Endothelial cell of umbilical vein (primary cell): ENCODE measurements at regions not wholly inside any gene's neighbourhood (a gene's known extent, or its start where the extent isn't known, plus 50 kb on each side); places are given as distances from the start of the nearest gene placed in this dataset.

ENCODE experiments used
- BruUV-seq: library from RNA; stranded (reverse); fragments of 400-500 nt; replicated peaks from 2 replicates; lab custom pipeline; 2021; lab: Mats Ljungman, UMichigan
- CTCF ChIA-PET: fragments of 300-600, 350-600 bp; sonication (Branson Sonifier 250); formaldehyde crosslinking; loops from one replicate; lab custom pipeline; 2021; ENCODE audit warnings: antibody characterized with exemption, inconsistent platforms; lab: Charles Lee
- POLR2A ChIA-PET: fragments of 300-600, 350-600 bp; sonication (Branson Sonifier 250); formaldehyde crosslinking; loops from one replicate; lab custom pipeline; 2021; ENCODE audit warnings: antibody characterized with exemption, inconsistent platforms; lab: Charles Lee
- DNase-seq: peaks from one replicate; pipeline ENCODE4 v3.0.0-alpha.2; 2011; ENCODE audit warnings: low read depth, low spot score
- FAIRE-seq: peaks from 2 replicates; lab custom pipeline; 2011; peaks lifted over from hg19 to GRCh38; lab: Jason Lieb, UNC
- H2AFZ ChIP-seq: 2 replicates; pipeline ENCODE4 v1.6.0; 2012; ENCODE audit warnings: low read depth, low read length, control low read depth, inconsistent platforms
- H3K27ac ChIP-seq: 2 replicates; pipeline ENCODE4 v1.5.1; 2011; ENCODE audit warnings: low read depth, mild to moderate bottlenecking, control low read depth, low read length, moderate library complexity; ENCODE audit not compliant: insufficient read depth
- H3K27me3 ChIP-seq, 2 experiments: 2 replicates each; pipeline versions ENCODE4 v1.6.0 to v1.6.1; 2011; ENCODE audit warnings: low read length in 2 of 2, mixed read lengths in 1 of 2; ENCODE audit not compliant: control insufficient read depth in 2 of 2, insufficient read depth in 2 of 2
- H3K36me3 ChIP-seq, 2 experiments: 2 replicates in 1 of 2; 3 replicates in 1 of 2; pipeline ENCODE4 v1.5.1; 2011; ENCODE audit warnings: low read length in 2 of 2, mild to moderate bottlenecking in 1 of 2, moderate library complexity in 1 of 2; ENCODE audit not compliant: control insufficient read depth in 2 of 2, insufficient read depth in 2 of 2; ENCODE audit errors: extremely low read depth in 1 of 2
- H3K4me1 ChIP-seq: 3 replicates; pipeline ENCODE4 v1.5.1; 2011; ENCODE audit warnings: mild to moderate bottlenecking, low read length; ENCODE audit not compliant: control insufficient read depth, insufficient read depth; ENCODE audit errors: extremely low read depth
- H3K4me2 ChIP-seq: 2 replicates; pipeline ENCODE4 v1.6.1; 2011; ENCODE audit warnings: low read length, control low read depth, mixed read lengths; ENCODE audit not compliant: insufficient read depth
- H3K4me3 ChIP-seq, 3 experiments: fragments of 200-600 bp in 1 of 3; sonication (generic), shearing (Covaris generic) in 1 of 3; replicated peaks in 1 of 3; 2 replicates each; pipeline ENCODE4 v1.5.1; 2011 to 2016; ENCODE audit warnings: control low read depth in 3 of 3, low read length in 3 of 3, mild to moderate bottlenecking in 2 of 3, inconsistent platforms in 1 of 3, low read depth in 1 of 3, moderate library complexity in 1 of 3; ENCODE audit not compliant: insufficient read depth in 1 of 3
- H3K79me2 ChIP-seq: 2 replicates; pipeline ENCODE4 v1.6.0; 2012; ENCODE audit warnings: low read length, inconsistent platforms; ENCODE audit not compliant: control insufficient read depth, insufficient read depth
- H3K9ac ChIP-seq: replicated peaks from 2 replicates; pipeline ENCODE3; 2011; ENCODE audit warnings: low read length, control low read depth; ENCODE audit not compliant: insufficient read depth; ENCODE audit errors: extremely low read depth
- H3K9me1 ChIP-seq: replicated peaks from 3 replicates; pipeline ENCODE4 v1.6.0; 2011; ENCODE audit warnings: mild to moderate bottlenecking, low read length; ENCODE audit not compliant: control insufficient read depth, insufficient read depth; ENCODE audit errors: extremely low read depth
- H3K9me3 ChIP-seq: replicated peaks from 2 replicates; pipeline ENCODE4 v1.5.1; 2012; ENCODE audit warnings: low read length, inconsistent platforms; ENCODE audit not compliant: control insufficient read depth, insufficient read depth
- H4K20me1 ChIP-seq: replicated peaks from 2 replicates; pipeline ENCODE3; 2011; ENCODE audit warnings: mild to moderate bottlenecking, low read length; ENCODE audit not compliant: control insufficient read depth, insufficient read depth; ENCODE audit errors: extremely low read depth
- CTCF ChIP-seq, 2 donors: IDR thresholded peaks; 1 replicate in 1 of 2; 2 replicates in 1 of 2; pipeline ENCODE4 v1.5.1; 2011; ENCODE audit warnings: low read length in 2 of 2, mild to moderate bottlenecking in 2 of 2, moderate library complexity in 2 of 2, control low read depth in 1 of 2, inconsistent platforms in 1 of 2, low read depth in 1 of 2; ENCODE audit not compliant: insufficient read depth in 1 of 2; ENCODE audit errors: extremely low read depth in 1 of 2
- EZH2 ChIP-seq: IDR thresholded peaks from 2 replicates; pipeline ENCODE4 v1.6.1; 2012; ENCODE audit warnings: borderline replicate concordance, low read depth, mild to moderate bottlenecking, moderate library complexity, low read length, inconsistent platforms; ENCODE audit not compliant: severe bottlenecking
- FOS ChIP-seq: IDR thresholded peaks from 2 replicates; pipeline ENCODE4 v1.6.1; 2011; ENCODE audit warnings: mild to moderate bottlenecking, low read length, moderate library complexity, borderline replicate concordance; ENCODE audit not compliant: insufficient read depth
- GATA2 ChIP-seq: IDR thresholded peaks from 2 replicates; pipeline ENCODE4 v1.7.0; 2011; ENCODE audit warnings: low read depth, mild to moderate bottlenecking, moderate library complexity, mixed read lengths, low read length; ENCODE audit not compliant: insufficient read length, insufficient read depth
- JUN ChIP-seq: IDR thresholded peaks from 2 replicates; pipeline ENCODE4 v1.6.1; 2011; ENCODE audit warnings: borderline replicate concordance, low read depth; ENCODE audit not compliant: insufficient read length, insufficient read depth
- MAX ChIP-seq: IDR thresholded peaks from 2 replicates; pipeline ENCODE4 v1.6.1; 2011; ENCODE audit not compliant: insufficient read depth, insufficient read length
- MYC ChIP-seq: IDR thresholded peaks from one replicate; pipeline ENCODE4 v1.6.1; 2011; ENCODE audit warnings: mild to moderate bottlenecking, low read depth, low read length
- POLR2A ChIP-seq: IDR thresholded peaks from 2 replicates; pipeline ENCODE4 v1.6.1; 2012; ENCODE audit warnings: low read depth, mild to moderate bottlenecking, control low read depth, low read length
- POLR2AphosphoS5 ChIP-seq: IDR thresholded peaks from 2 replicates; pipeline ENCODE4 v1.6.1; 2012; ENCODE audit warnings: low read depth, mild to moderate bottlenecking, control low read depth, low read length, moderate library complexity; ENCODE audit not compliant: insufficient read depth
- dilution Hi-C: fragments of 300-500 bp; cut with MboI; formaldehyde crosslinking; loops from one replicate; pipeline ENCODE4 v1.15.0; 2019; ENCODE audit warnings: low sequenced_read_pairs; ENCODE audit not compliant: extremely low pct_ligation_motif_present
- intact Hi-C: fragments of 100-400 bp; cut with micrococcal nuclease; formaldehyde crosslinking; loops from one replicate; pipeline ENCODE4 v1.10.0; 2022

- intact Hi-C loops: no loop called here
- Histone ChIP-seq H2AFZ (no peak overlapping the region), H3K9me1 (no peaks in the 10 kb centered on the region), H3K4me2 (no peak overlapping the region), H3K9me3 (no peaks in the 10 kb centered on the region), H3K9ac (no peak overlapping the region), H3K4me1 (no peaks in the 10 kb centered on the region), H4K20me1 (no peaks in the 10 kb centered on the region), H3K79me2 (no peaks in the 10 kb centered on the region), H3K36me3 (no peaks in the 10 kb centered on the region), H3K4me3 (no peak overlapping the region), H3K27ac (no peak overlapping the region), H3K27me3 (no peaks in the 10 kb centered on the region)
- no peak for TF ChIP-seq FOS
- TF ChIP-seq CTCF (IDR thresholded peaks at IDR 0.05; ENCODE audit: extremely low read depth in 1 of 2, insufficient read depth in 1 of 2, low read depth in 1 of 2, low read length in 2 of 2): no peak
- no peak for TF ChIP-seq EZH2
- TF ChIP-seq GATA2: no peak
- TF ChIP-seq MYC: no peak
- no peak for TF ChIP-seq POLR2A
- TF ChIP-seq POLR2AphosphoS5: no peak
- ChIA-PET CTCF (interaction anchor here (0.6 kb wide), 1 partner anchor 14 kb away, joined by 3 read pairs; no protein-coding TSS in a partner anchor), POLR2A (no interaction called here)
- DNase-seq: no peak
- BruUV-seq: no TSS peak
- dilution Hi-C loops: no loop called here
- FAIRE-seq: no peak
Observed at GRCh38 chr2:144054911-144055310, 465.0 kb downstream of the ZEB2 start.

- CTCF ChIA-PET: no interaction called here
- TF ChIP-seq GATA2 (no peak), CTCF (IDR thresholded peaks at IDR 0.05; ENCODE audit: extremely low read depth in 1 of 2, insufficient read depth in 1 of 2, low read depth in 1 of 2, low read length in 2 of 2) (no peak), POLR2AphosphoS5 (no peak), EZH2 (no peak), MYC (no peak), POLR2A (no peak), FOS (no peak), JUN (no peak), MAX (no peak)
- Histone ChIP-seq H3K4me2 (no peak overlapping the region), H3K79me2 (no peaks in the 10 kb centered on the region), H3K9ac (no peak overlapping the region), H2AFZ (no peak overlapping the region), H4K20me1 (no peaks in the 10 kb centered on the region), H3K27ac (no peak overlapping the region), H3K27me3 (no peaks in the 10 kb centered on the region), H3K36me3 (no peaks in the 10 kb centered on the region), H3K4me1 (no peaks in the 10 kb centered on the region), H3K9me3 (no peaks in the 10 kb centered on the region), H3K4me3 (no peak overlapping the region), H3K9me1 (no peaks in the 10 kb centered on the region)
- DNase-seq (no peak), FAIRE-seq (no peak)
- no TSS peak for BruUV-seq
- POLR2A ChIA-PET: no interaction called here
- dilution Hi-C loops: no loop called here
- intact Hi-C loops: no loop called here
Observed at GRCh38 chr2:144052083-144052482, 467.8 kb downstream of the ZEB2 start.
